H9 (cell line): ENCODE measurements at regions not wholly inside any gene's neighbourhood (a gene's known extent, or its start where the extent isn't known, plus 50 kb on each side); places are given as distances from the start of the nearest gene placed in this dataset.
"Not testable (repeated sequence)": the region's sequence is repeated elsewhere in the genome, so short reads cannot be mapped to it uniquely, and the experiment has no call there.

ENCODE experiments used
- DNase-seq: peaks from one replicate; pipeline ENCODE4 v3.0.0-alpha.2; 2017
- H2AFZ ChIP-seq: one replicate; pipeline ENCODE4 v1.6.1; 2013; ENCODE audit warnings: mild to moderate bottlenecking, low read length, control low read depth, moderate library complexity
- H2AK5ac ChIP-seq: 2 replicates; pipeline ENCODE4 v1.6.1; 2013; ENCODE audit warnings: low read length, control low read depth, mixed read lengths; ENCODE audit not compliant: insufficient read length
- H2BK120ac ChIP-seq: one replicate; pipeline ENCODE4 v1.6.1; 2013; ENCODE audit warnings: low read depth, mild to moderate bottlenecking, low read length, control low read depth, inconsistent platforms; ENCODE audit not compliant: poor library complexity, severe bottlenecking
- H2BK12ac ChIP-seq: 2 replicates; pipeline ENCODE4 v1.6.1; 2013; ENCODE audit warnings: low read length, control low read depth, mixed read lengths, low read depth; ENCODE audit not compliant: insufficient read length
- H2BK15ac ChIP-seq: 2 replicates; pipeline ENCODE4 v1.6.1; 2013; ENCODE audit warnings: low read depth, low read length, control low read depth
- H2BK20ac ChIP-seq: one replicate; pipeline ENCODE4 v1.6.1; 2013; ENCODE audit warnings: low read depth, mild to moderate bottlenecking, low read length, control low read depth, inconsistent platforms; ENCODE audit not compliant: poor library complexity, severe bottlenecking
- H2BK5ac ChIP-seq: 2 replicates; pipeline ENCODE4 v1.6.1; 2013; ENCODE audit warnings: low read length, control low read depth, mixed read lengths; ENCODE audit not compliant: insufficient read length
- H3K14ac ChIP-seq: 2 replicates; pipeline ENCODE4 v1.6.1; 2013; ENCODE audit warnings: low read length, control low read depth; ENCODE audit not compliant: insufficient read depth
- H3K18ac ChIP-seq: 2 replicates; pipeline ENCODE4 v1.6.1; 2013; ENCODE audit warnings: low read depth, mild to moderate bottlenecking, mixed read lengths, low read length, control low read depth; ENCODE audit not compliant: insufficient read length
- H3K23ac ChIP-seq: 2 replicates; pipeline ENCODE4 v1.6.1; 2013; ENCODE audit warnings: low read length, control low read depth, mixed read lengths, low read depth; ENCODE audit not compliant: insufficient read length
- H3K23me2 ChIP-seq: 2 replicates; pipeline ENCODE4 v1.6.1; 2013; ENCODE audit warnings: low read depth, mild to moderate bottlenecking, mixed read lengths, low read length, control low read depth; ENCODE audit not compliant: insufficient read length, poor library complexity, severe bottlenecking
- H3K27ac ChIP-seq: 2 replicates; pipeline ENCODE4 v1.5.1; 2013; ENCODE audit warnings: low read length, control low read depth, mixed read lengths, low read depth; ENCODE audit not compliant: insufficient read length
- H3K27me3 ChIP-seq: 2 replicates; pipeline ENCODE4 v1.6.1; 2013; ENCODE audit warnings: low read length, control low read depth, inconsistent platforms; ENCODE audit not compliant: insufficient read depth
- H3K4ac ChIP-seq: 2 replicates; pipeline ENCODE4 v1.6.1; 2013; ENCODE audit warnings: low read depth, mild to moderate bottlenecking, control low read depth, inconsistent platforms, low read length, moderate library complexity
- H3K4me1 ChIP-seq: 2 replicates; pipeline ENCODE4 v1.6.1; 2013; ENCODE audit warnings: low read length, control low read depth, inconsistent platforms; ENCODE audit not compliant: insufficient read depth
- H3K4me2 ChIP-seq: 2 replicates; pipeline ENCODE4 v1.6.1; 2013; ENCODE audit warnings: low read length, control low read depth, mixed read lengths; ENCODE audit not compliant: insufficient read length, insufficient read depth
- H3K56ac ChIP-seq: 2 replicates; pipeline ENCODE4 v1.6.1; 2013; ENCODE audit warnings: low read depth, mild to moderate bottlenecking, mixed read lengths, low read length, control low read depth; ENCODE audit not compliant: insufficient read length
- H3K79me1 ChIP-seq: 2 replicates; pipeline ENCODE4 v1.6.1; 2013; ENCODE audit warnings: low read depth, mild to moderate bottlenecking, moderate library complexity, low read length, control low read depth, inconsistent platforms; ENCODE audit not compliant: insufficient read depth, poor library complexity, severe bottlenecking
- H3K79me2 ChIP-seq: 2 replicates; pipeline ENCODE4 v1.6.1; 2013; ENCODE audit warnings: low read length, control low read depth, inconsistent platforms; ENCODE audit not compliant: insufficient read depth
- H3K9ac ChIP-seq: 2 replicates; pipeline ENCODE4 v1.6.1; 2013; ENCODE audit warnings: low read length, control low read depth, mixed read lengths; ENCODE audit not compliant: insufficient read length; ENCODE audit errors: extremely low read depth
- H3K9me3 ChIP-seq: one replicate; pipeline ENCODE4 v1.6.1; 2013; ENCODE audit warnings: low read depth, low read length, inconsistent platforms; ENCODE audit not compliant: control insufficient read depth
- H3T11ph ChIP-seq: one replicate; pipeline ENCODE4 v1.6.1; 2013; ENCODE audit warnings: mild to moderate bottlenecking, low read length, control low read depth, inconsistent platforms
- H4K20me1 ChIP-seq: one replicate; pipeline ENCODE4 v1.6.1; 2013; ENCODE audit not compliant: control insufficient read depth, insufficient read length, insufficient read depth
- H4K5ac ChIP-seq: 2 replicates; pipeline ENCODE4 v1.6.1; 2013; ENCODE audit warnings: low read depth, mild to moderate bottlenecking, mixed read lengths, low read length, control low read depth; ENCODE audit not compliant: insufficient read length
- H4K8ac ChIP-seq: replicated peaks from 2 replicates; pipeline ENCODE4 v1.6.1; 2013; ENCODE audit warnings: low read length, control low read depth, mixed read lengths, low read depth; ENCODE audit not compliant: insufficient read length
- H4K91ac ChIP-seq: 2 replicates; pipeline ENCODE4 v1.6.1; 2013; ENCODE audit warnings: low read depth, mild to moderate bottlenecking, moderate library complexity, mixed read lengths, low read length, control low read depth; ENCODE audit not compliant: insufficient read length
- H3K27ac Mint-ChIP-seq, 3 experiments: 2 replicates in 2 of 3; 3 replicates in 1 of 3; pipeline ENCODE4 v1.8.0; 2020 to 2021; ENCODE audit warnings: mixed read lengths in 3 of 3, mild to moderate bottlenecking in 1 of 3, moderate library complexity in 1 of 3
- H3K27me3 Mint-ChIP-seq: 2 replicates; pipeline ENCODE4 v1.8.0; 2021; ENCODE audit warnings: low read depth, mild to moderate bottlenecking, moderate library complexity, mixed read lengths
- H3K36me3 Mint-ChIP-seq, 3 experiments: 2 replicates in 2 of 3; 3 replicates in 1 of 3; pipeline ENCODE4 v1.8.0; 2020 to 2021; ENCODE audit warnings: low read depth in 3 of 3, mixed read lengths in 3 of 3; ENCODE audit not compliant: insufficient read depth in 1 of 3
- H3K4me1 Mint-ChIP-seq, 2 experiments: 2 replicates each; pipeline ENCODE4 v1.8.0; 2020; ENCODE audit warnings: mixed read lengths in 2 of 2
- H3K4me3 Mint-ChIP-seq, 2 experiments: 2 replicates in 1 of 2; 3 replicates in 1 of 2; pipeline ENCODE4 v1.8.0; 2020 to 2021; ENCODE audit warnings: mild to moderate bottlenecking in 2 of 2, mixed read lengths in 2 of 2, moderate library complexity in 1 of 2
- H3K9me3 Mint-ChIP-seq, 2 experiments: 2 replicates in 1 of 2; 3 replicates in 1 of 2; pipeline ENCODE4 v1.8.0; 2020; ENCODE audit warnings: mild to moderate bottlenecking in 2 of 2, mixed read lengths in 2 of 2, moderate library complexity in 1 of 2
- WGBS: extraction: QIAGEN DNeasy Blood & Tissue Kit; methylation state at CpG from one replicate; pipeline ENCODE4 v1.1.7; 2013; ENCODE audit warnings: missing lambda C conversion rate, low lambda C conversion rate, mixed read lengths; ENCODE audit not compliant: insufficient read length; ENCODE audit errors: extremely low coverage; 5-methylcytosine and 5-hydroxymethylcytosine counted together
- TF ChIP-seq, protein P1 (sequence below): fragments of 200-600 bp; sonication (generic); conservative IDR thresholded peaks from 3 replicates; pipeline ENCODE4 v1.8.0; 2021; ENCODE audit warnings: antibody characterized with exemption, mild to moderate bottlenecking

DNA sequence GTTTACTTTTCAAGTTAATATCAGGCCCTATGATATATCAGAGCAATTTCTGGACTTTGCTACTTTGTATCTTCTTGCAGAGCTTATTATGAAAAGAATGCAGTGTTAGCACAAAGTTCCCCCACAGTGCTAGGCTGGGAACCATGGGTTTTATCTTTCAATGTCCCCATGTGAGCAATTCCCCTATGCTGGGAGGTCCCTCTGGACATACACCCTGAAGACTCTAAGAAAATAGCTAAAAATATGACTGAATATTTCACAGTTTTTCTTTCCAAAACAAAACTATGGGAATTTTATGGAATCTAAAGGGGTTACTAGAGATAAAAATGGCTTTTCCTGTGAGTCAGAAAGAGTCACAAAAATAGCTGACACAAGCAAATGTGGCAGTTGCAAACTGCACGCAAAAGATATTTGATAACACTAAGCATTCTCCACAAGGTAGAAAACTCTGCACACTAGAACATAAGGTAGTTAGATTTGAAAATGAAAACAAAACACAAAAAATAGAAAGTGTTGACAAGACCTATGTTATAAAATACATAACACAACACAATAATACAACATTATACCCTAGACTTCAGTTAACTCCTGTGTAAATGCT is 487.5 kb upstream of the GRIN3A start:
- no peak overlapping the region for H2AK5ac ChIP-seq
- no peak overlapping the region for H3K14ac ChIP-seq
- H2BK120ac ChIP-seq = no peak overlapping the region
- H3K27ac ChIP-seq = no peak overlapping the region
- no peak overlapping the region for H3K4me2 ChIP-seq
- Mint-ChIP-seq H3K4me1 (peaks cover 0 to 4% of the 10 kb centered on the region in 2 experiments; a peak in 1 of 4 replicates), H3K36me3 (no peaks in the 10 kb centered on the region), H3K9me3 (no peaks in the 10 kb centered on the region), H3K27ac (no peak overlapping the region), H3K27me3 (no peaks in the 10 kb centered on the region), H3K4me3 (no peak overlapping the region)
- no peak overlapping the region for H3T11ph ChIP-seq
- H3K9me3 ChIP-seq = no peaks in the 10 kb centered on the region
- no peak overlapping the region for H2BK12ac ChIP-seq
- TF ChIP-seq, protein P1, sequence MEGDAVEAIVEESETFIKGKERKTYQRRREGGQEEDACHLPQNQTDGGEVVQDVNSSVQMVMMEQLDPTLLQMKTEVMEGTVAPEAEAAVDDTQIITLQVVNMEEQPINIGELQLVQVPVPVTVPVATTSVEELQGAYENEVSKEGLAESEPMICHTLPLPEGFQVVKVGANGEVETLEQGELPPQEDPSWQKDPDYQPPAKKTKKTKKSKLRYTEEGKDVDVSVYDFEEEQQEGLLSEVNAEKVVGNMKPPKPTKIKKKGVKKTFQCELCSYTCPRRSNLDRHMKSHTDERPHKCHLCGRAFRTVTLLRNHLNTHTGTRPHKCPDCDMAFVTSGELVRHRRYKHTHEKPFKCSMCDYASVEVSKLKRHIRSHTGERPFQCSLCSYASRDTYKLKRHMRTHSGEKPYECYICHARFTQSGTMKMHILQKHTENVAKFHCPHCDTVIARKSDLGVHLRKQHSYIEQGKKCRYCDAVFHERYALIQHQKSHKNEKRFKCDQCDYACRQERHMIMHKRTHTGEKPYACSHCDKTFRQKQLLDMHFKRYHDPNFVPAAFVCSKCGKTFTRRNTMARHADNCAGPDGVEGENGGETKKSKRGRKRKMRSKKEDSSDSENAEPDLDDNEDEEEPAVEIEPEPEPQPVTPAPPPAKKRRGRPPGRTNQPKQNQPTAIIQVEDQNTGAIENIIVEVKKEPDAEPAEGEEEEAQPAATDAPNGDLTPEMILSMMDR = no peak
- H4K91ac ChIP-seq = no peak overlapping the region
- no peak overlapping the region for H2BK20ac ChIP-seq
- no peaks in the 10 kb centered on the region for H3K4me1 ChIP-seq
- WGBS = no CpG with 5 or more reads among the region's 1 CpG
- no peaks in the 10 kb centered on the region for H3K79me1 ChIP-seq
- no peaks in the 10 kb centered on the region for H3K27me3 ChIP-seq
- H2BK5ac ChIP-seq = no peak overlapping the region
- H3K4ac ChIP-seq = no peak overlapping the region
- H3K9ac ChIP-seq = no peak overlapping the region
- no peak overlapping the region for H3K56ac ChIP-seq
- no peaks in the 10 kb centered on the region for H3K79me2 ChIP-seq
- no peak overlapping the region for H2AFZ ChIP-seq
- no peaks in the 10 kb centered on the region for H3K23me2 ChIP-seq
- DNase-seq = no peak
- H4K20me1 ChIP-seq = no peaks in the 10 kb centered on the region
- H3K23ac ChIP-seq = no peak overlapping the region
- no peak overlapping the region for H4K8ac ChIP-seq
- H3K18ac ChIP-seq = no peak overlapping the region
- no peak overlapping the region for H4K5ac ChIP-seq
- H2BK15ac ChIP-seq = no peak overlapping the region

DNA sequence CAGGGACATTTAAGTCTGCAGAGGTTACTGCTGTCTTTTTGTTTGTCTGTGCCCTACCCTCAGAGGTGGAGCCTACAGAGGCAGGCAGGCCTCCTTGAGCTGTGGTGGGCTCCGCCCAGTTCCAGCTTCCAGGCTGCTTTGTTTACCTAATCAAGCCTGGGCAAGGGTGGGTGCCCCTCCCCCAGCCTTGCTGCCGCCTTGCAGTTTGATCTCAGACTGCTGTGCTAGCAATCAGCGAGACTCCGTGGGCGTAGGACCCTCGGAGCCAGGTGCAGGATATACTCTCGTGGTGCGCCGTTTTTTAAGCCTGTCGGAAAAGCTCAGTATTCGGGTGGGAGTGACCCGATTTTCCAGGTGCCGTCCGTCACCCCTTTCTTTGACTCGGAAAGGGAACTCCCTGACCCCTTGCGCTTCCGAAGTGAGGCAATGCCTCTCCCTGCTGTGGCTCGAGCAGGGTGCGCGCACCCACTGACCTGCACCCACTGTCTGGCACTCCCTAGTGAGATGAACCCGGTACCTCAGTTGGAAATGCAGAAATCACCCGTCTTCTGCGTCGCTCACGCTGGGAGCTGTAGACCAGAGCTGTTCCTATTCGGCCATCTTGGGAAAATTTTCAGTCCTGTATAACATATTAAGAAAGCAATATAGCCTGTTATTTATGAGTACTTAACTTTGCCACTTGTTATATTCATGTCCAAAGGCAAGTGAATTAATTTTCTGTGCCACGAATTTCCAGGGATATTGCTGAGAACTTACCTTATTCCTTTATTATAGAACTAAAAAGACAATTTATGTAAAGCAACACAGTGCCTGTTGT is 485.1 kb upstream of the GRIN3A start:
- not testable (repeated sequence) for H3K27me3 ChIP-seq, H2BK20ac ChIP-seq, H2AFZ ChIP-seq, H4K5ac ChIP-seq, H3K4me1 Mint-ChIP-seq, H3K23me2 ChIP-seq, H3K79me1 ChIP-seq, H4K91ac ChIP-seq, H4K8ac ChIP-seq, H2BK5ac ChIP-seq, H3K4me2 ChIP-seq, H3K27ac ChIP-seq, H4K20me1 ChIP-seq, H3K4me1 ChIP-seq, H3K79me2 ChIP-seq, H3K4ac ChIP-seq, H3K27me3 Mint-ChIP-seq, H3K9me3 Mint-ChIP-seq, H3T11ph ChIP-seq, H2BK15ac ChIP-seq, H3K36me3 Mint-ChIP-seq, H3K56ac ChIP-seq, H2BK12ac ChIP-seq, H3K9me3 ChIP-seq, H2AK5ac ChIP-seq, H3K23ac ChIP-seq, H2BK120ac ChIP-seq
- H3K4me3 Mint-ChIP-seq = peak overlapping the region; percentile 91 to 96
- H3K9ac ChIP-seq = peak overlapping the region; percentile 72
- peak; percentile 64 for DNase-seq
- WGBS = no CpG with 5 or more reads among the region's 27 CpGs
- peak overlapping the region; percentile 95 for H3K14ac ChIP-seq
- peak overlapping the region; percentile 94 to 99 (median 98) for H3K27ac Mint-ChIP-seq
- peak overlapping the region; percentile 29 for H3K18ac ChIP-seq
